Smooth muscle cell (in vitro differentiated cells): ENCODE measurements at regions not wholly inside any gene's neighbourhood (a gene's known extent, or its start where the extent isn't known, plus 50 kb on each side); places are given as distances from the start of the nearest gene placed in this dataset.

Experiments used
- DNase-seq: peaks from one replicate; lab custom pipeline; 2025; ENCODE audit not compliant: unreplicated experiment; lab: John Stamatoyannopoulos, UW
- H2AFZ ChIP-seq: fragments of 200-600 bp; sonication (generic); 2 replicates; pipeline ENCODE4 v1.6.0; 2016; ENCODE audit warnings: antibody characterized with exemption, low read depth, mild to moderate bottlenecking
- H3F3A ChIP-seq: fragments of 200-600 bp; sonication (generic); 2 replicates; pipeline ENCODE4 v1.6.0; 2017; ENCODE audit warnings: antibody characterized with exemption, low read depth
- H3K27ac ChIP-seq: fragments of 200-600 bp; sonication (generic); 2 replicates; pipeline ENCODE4 v1.5.1; 2016; ENCODE audit warnings: low read depth, mild to moderate bottlenecking
- H3K27me3 ChIP-seq: fragments of 200-600 bp; sonication (generic); 2 replicates; pipeline ENCODE4 v1.6.1; 2016; ENCODE audit warnings: low read depth, mild to moderate bottlenecking
- H3K36me3 ChIP-seq: fragments of 200-600 bp; sonication (generic); 2 replicates; pipeline ENCODE4 v1.5.1; 2016; ENCODE audit warnings: low read depth
- H3K4me1 ChIP-seq: fragments of 200-600 bp; sonication (generic); 2 replicates; pipeline ENCODE4 v1.5.1; 2016; ENCODE audit warnings: low read depth
- H3K4me2 ChIP-seq: fragments of 200-600 bp; sonication (generic); 2 replicates; pipeline ENCODE4 v1.6.0; 2016; ENCODE audit warnings: mild to moderate bottlenecking
- H3K4me3 ChIP-seq: fragments of 200-600 bp; sonication (generic); 2 replicates; pipeline ENCODE4 v1.5.1; 2016; ENCODE audit warnings: mild to moderate bottlenecking
- H3K79me2 ChIP-seq: fragments of 200-600 bp; sonication (generic); 2 replicates; pipeline ENCODE4 v1.6.0; 2016; ENCODE audit warnings: low read depth, mild to moderate bottlenecking
- H3K9ac ChIP-seq: fragments of 200-600 bp; sonication (generic); 2 replicates; pipeline ENCODE4 v1.6.0; 2016; ENCODE audit warnings: low read depth
- H3K9me3 ChIP-seq: fragments of 200-600 bp; sonication (generic); replicated peaks from 2 replicates; pipeline ENCODE4 v1.5.1; 2016; ENCODE audit warnings: low read depth
- H4K20me1 ChIP-seq: fragments of 200-600 bp; sonication (generic); 2 replicates; pipeline ENCODE4 v1.6.0; 2016; ENCODE audit warnings: low read depth
- CTCF ChIP-seq: fragments of 200-600 bp; sonication (generic); IDR thresholded peaks from 2 replicates; pipeline ENCODE4 v1.5.1; 2017; ENCODE audit warnings: borderline replicate concordance, mild to moderate bottlenecking, antibody characterized with exemption; ENCODE audit not compliant: insufficient read depth, poor library complexity, severe bottlenecking
- WGBS: methylation state at CpG from one replicate; pipeline ENCODE4 v1.1.7; 2016; ENCODE audit warnings: low lambda C conversion rate; 5-methylcytosine and 5-hydroxymethylcytosine counted together

DNA sequence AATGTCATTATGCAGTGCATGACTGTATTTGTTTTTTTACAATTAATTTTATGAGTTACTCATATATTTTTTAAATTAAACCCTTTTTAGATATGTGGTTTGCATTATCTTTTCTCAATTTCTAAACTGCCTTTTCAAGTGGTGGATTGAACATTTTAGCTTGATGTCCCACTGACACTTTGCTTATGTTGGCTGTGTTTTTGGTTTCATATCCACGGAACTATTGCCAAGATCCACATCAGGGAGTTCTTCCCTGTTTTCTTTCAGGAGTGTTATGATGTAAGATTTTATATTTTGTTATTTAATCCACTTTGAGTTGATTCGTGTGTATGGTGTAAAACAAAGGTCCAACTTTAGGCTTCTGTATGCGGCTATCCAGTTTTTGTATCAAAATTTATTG, 1144.9 kb upstream of the EYS start:
- H3K36me3 ChIP-seq = no peaks in the 10 kb centered on the region
- H3K27me3 ChIP-seq = no peaks in the 10 kb centered on the region
- H3K79me2 ChIP-seq = no peaks in the 10 kb centered on the region
- no peak overlapping the region for H3K27ac ChIP-seq
- no peaks in the 10 kb centered on the region for H3K9me3 ChIP-seq
- no peaks in the 10 kb centered on the region for H4K20me1 ChIP-seq
- H3K4me2 ChIP-seq = no peak overlapping the region
- TF ChIP-seq CTCF = no peak
- DNase-seq = no peak
- H3K9ac ChIP-seq = no peak overlapping the region
- no peaks in the 10 kb centered on the region for H3F3A ChIP-seq
- no peak overlapping the region for H3K4me3 ChIP-seq
- H3K4me1 ChIP-seq = no peaks in the 10 kb centered on the region
- no peak overlapping the region for H2AFZ ChIP-seq
- 84% methylated on average over 3 of the region's 3 CpGs for WGBS

DNA sequence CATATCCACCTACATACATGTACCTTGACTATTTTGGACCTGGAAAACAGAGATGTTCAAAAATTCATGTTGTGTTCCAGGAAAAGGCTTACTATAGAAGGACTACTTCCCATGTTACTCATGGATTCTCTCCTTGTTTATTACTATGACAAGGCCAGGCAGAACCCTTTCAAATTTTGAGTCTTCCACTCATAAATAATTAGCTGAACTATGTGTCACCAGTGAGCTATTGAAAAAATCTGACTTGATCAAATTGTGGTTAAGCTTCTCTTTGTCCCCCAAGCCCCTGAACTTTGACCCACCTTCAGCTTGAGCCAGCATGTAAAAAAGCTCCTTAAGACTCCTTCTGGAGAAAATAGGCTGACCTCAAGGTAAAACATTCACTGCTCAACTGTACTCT, 1142.8 kb upstream of the EYS start:
- H3K9me3 ChIP-seq = no peaks in the 10 kb centered on the region
- no peaks in the 10 kb centered on the region for H4K20me1 ChIP-seq
- no peak overlapping the region for H2AFZ ChIP-seq
- H3K9ac ChIP-seq = no peak overlapping the region
- no peak overlapping the region for H3K4me2 ChIP-seq
- H3K4me1 ChIP-seq = no peaks in the 10 kb centered on the region
- no peaks in the 10 kb centered on the region for H3F3A ChIP-seq
- no peak for TF ChIP-seq CTCF
- no peak for DNase-seq
- H3K27me3 ChIP-seq = no peaks in the 10 kb centered on the region
- no peaks in the 10 kb centered on the region for H3K36me3 ChIP-seq
- no peaks in the 10 kb centered on the region for H3K79me2 ChIP-seq
- no peak overlapping the region for H3K4me3 ChIP-seq
- no peak overlapping the region for H3K27ac ChIP-seq

- no peak overlapping the region for H2AFZ ChIP-seq
- H3F3A ChIP-seq = no peaks in the 10 kb centered on the region
- no peak overlapping the region for H3K4me3 ChIP-seq
- H3K9ac ChIP-seq = no peak overlapping the region
- no peak overlapping the region for H3K4me2 ChIP-seq
- no peaks in the 10 kb centered on the region for H4K20me1 ChIP-seq
- DNase-seq = no peak
- no peaks in the 10 kb centered on the region for H3K9me3 ChIP-seq
- H3K27ac ChIP-seq = no peak overlapping the region
- WGBS = 80% methylated on average over 3 of the region's 3 CpGs
- no peaks in the 10 kb centered on the region for H3K79me2 ChIP-seq
- H3K36me3 ChIP-seq = no peaks in the 10 kb centered on the region
- no peaks in the 10 kb centered on the region for H3K27me3 ChIP-seq
- no peaks in the 10 kb centered on the region for H3K4me1 ChIP-seq
- no peak for TF ChIP-seq CTCF
Observed at GRCh38 chr6:66848244-66848953, 1141.4 kb upstream of the EYS start.

GRCh38 chr6:66838764-66839163, 1131.7 kb upstream of the EYS start:
- no peak overlapping the region for H3K27ac ChIP-seq
- TF ChIP-seq CTCF = no peak
- no peaks in the 10 kb centered on the region for H4K20me1 ChIP-seq
- DNase-seq = no peak
- no peaks in the 10 kb centered on the region for H3K4me1 ChIP-seq
- no peaks in the 10 kb centered on the region for H3K79me2 ChIP-seq
- no peaks in the 10 kb centered on the region for H3K27me3 ChIP-seq
- H3K9me3 ChIP-seq = no peaks in the 10 kb centered on the region
- no peak overlapping the region for H2AFZ ChIP-seq
- no peak overlapping the region for H3K4me3 ChIP-seq
- H3F3A ChIP-seq = no peaks in the 10 kb centered on the region
- H3K9ac ChIP-seq = no peak overlapping the region
- H3K4me2 ChIP-seq = no peak overlapping the region
- 79% methylated on average over 5 of the region's 5 CpGs for WGBS
- H3K36me3 ChIP-seq = no peaks in the 10 kb centered on the region
